ENCODE measurements at regions not wholly inside any gene's neighbourhood (a gene's known extent, or its start where the extent isn't known, plus 50 kb on each side); places are given as distances from the start of the nearest gene placed in this dataset.

DNA sequence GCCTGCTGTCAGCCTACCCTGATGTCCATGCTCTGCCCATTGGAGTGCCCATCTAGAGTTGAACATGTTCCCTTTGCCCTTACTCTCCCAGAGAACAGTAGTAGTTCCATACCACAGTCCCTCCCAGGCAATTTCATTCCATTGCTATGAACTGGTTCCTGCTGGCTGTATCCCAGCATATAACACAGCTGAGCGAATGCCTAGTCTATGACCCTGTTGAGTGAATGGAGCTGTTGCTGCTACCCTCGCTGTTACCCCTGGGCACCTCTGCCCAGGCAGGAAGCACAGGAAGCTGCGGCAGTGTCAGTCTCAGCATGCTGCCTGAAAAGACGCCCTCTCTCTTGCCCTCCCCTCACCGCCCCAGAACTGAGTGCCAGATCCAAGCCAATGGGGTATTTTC lies 73.3 kb downstream of the SOX3 start:
- Histone ChIP-seq H3K36me3 (ENCODE audit: control insufficient read depth in 2 of 2, insufficient read depth in 2 of 2, low read length in 1 of 2) (no peaks in the 10 kb centered on the region), H3K27me3 (replicated peaks in 1 of 2; ENCODE audit: control insufficient read depth in 2 of 2, insufficient read depth in 2 of 2, low read length in 1 of 2) (no peaks in the 10 kb centered on the region), H4K20me1 (ENCODE audit: control insufficient read depth, insufficient read depth) (no peaks in the 10 kb centered on the region), H3K79me2 (ENCODE audit: control insufficient read depth, insufficient read depth, low read length) (no peaks in the 10 kb centered on the region), H2AFZ (ENCODE audit: control insufficient read depth, low read depth, low read length) (no peak overlapping the region), H3K4me3 (no peak overlapping the region), H3K9me3 (replicated peaks; ENCODE audit: control insufficient read depth, insufficient read depth, low read length) (no peaks in the 10 kb centered on the region), H3K4me1 (ENCODE audit: control insufficient read depth, insufficient read depth, low read length) (no peaks in the 10 kb centered on the region), H3K9ac (ENCODE audit: control insufficient read depth, insufficient read depth, low read length) (no peak overlapping the region), H3K27ac (ENCODE audit: control insufficient read depth, insufficient read depth) (no peak overlapping the region), H3K4me2 (ENCODE audit: control insufficient read depth, insufficient read depth) (no peak overlapping the region)
- BruUV-seq (replicated peaks), result no TSS peak
- SMC1A ChIA-PET (ENCODE audit: uncharacterized antibody, unreplicated experiment), result no interaction called here
- FAIRE-seq (no peak), DNase-seq (ENCODE audit: low read depth, low spot score) (no peak), ATAC-seq (no peak)
- POLR2A ChIA-PET, result no interaction called here
- CTCF ChIA-PET, result no interaction called here
- RAD21 ChIA-PET (ENCODE audit: unreplicated experiment), result no interaction called here
- intact Hi-C loops (cut with micrococcal nuclease; ENCODE audit: unreplicated experiment) (no loop called here), in situ Hi-C loops (cut with MboI) (no loop called here)
- TF ChIP-seq GABPA (IDR thresholded peaks at IDR 0.05; ENCODE audit: low read depth) (no peak), ATF2 (IDR thresholded peaks at IDR 0.05; ENCODE audit: low read length) (no peak), NKRF (conservative IDR thresholded peaks at IDR 0.05) (no peak), HDGF (IDR thresholded peaks at IDR 0.05) (no peak), IRF4 (IDR thresholded peaks at IDR 0.05; ENCODE audit: low read depth, low read length) (no peak), RCOR1 (conservative IDR thresholded peaks at IDR 0.05; ENCODE audit: low read depth, low read length) (no peak), FOXK2 (IDR thresholded peaks at IDR 0.05) (no peak), ZNF384 (IDR thresholded peaks at IDR 0.05; ENCODE audit: borderline replicate concordance, low read depth, low read length) (no peak), PAX8 (IDR thresholded peaks at IDR 0.05) (no peak), ZSCAN29 (IDR thresholded peaks at IDR 0.05) (no peak)
- 9% methylated on average over 5 of the region's 5 CpGs for WGBS (ENCODE audit: insufficient coverage, insufficient replicate concordance, low lambda C conversion rate, missing lambda C conversion rate)
